Uterus (tissue), 3 donors: ENCODE measurements at regions not wholly inside any gene's neighbourhood (a gene's known extent, or its start where the extent isn't known, plus 50 kb on each side); places are given as distances from the start of the nearest gene placed in this dataset.
"Not testable (repeated sequence)": the region's sequence is repeated elsewhere in the genome, so short reads cannot be mapped to it uniquely, and the experiment has no call there.

Experiments
- DNase-seq, 2 donors: peaks; one replicate each; pipeline ENCODE4 v3.0.0-alpha.2; 2019 to 2020
- H3K27ac ChIP-seq, 2 donors: fragments of 200-600 bp; sonication (generic); 1 replicate in 1 of 2; 2 replicates in 1 of 2; pipeline ENCODE4 v1.5.1; 2016 to 2018
- H3K27me3 ChIP-seq, 2 donors: fragments of 200-600 bp; sonication (generic); one replicate each; pipeline ENCODE4 v1.5.1; 2018 to 2019; ENCODE audit warnings: control low read depth in 1 of 2
- H3K36me3 ChIP-seq, 2 donors: fragments of 200-600 bp; sonication (generic); one replicate each; pipeline ENCODE4 v1.5.1; 2019; ENCODE audit warnings: control low read depth in 1 of 2
- H3K4me1 ChIP-seq, 2 donors: fragments of 200-600 bp; sonication (generic); one replicate each; pipeline ENCODE4 v1.5.1; 2018 to 2019; ENCODE audit warnings: control low read depth in 1 of 2
- H3K4me3 ChIP-seq, 2 donors: fragments of 200-600 bp; sonication (generic); 1 replicate in 1 of 2; 2 replicates in 1 of 2; pipeline ENCODE4 v1.5.1; 2018 to 2019; ENCODE audit warnings: mild to moderate bottlenecking in 1 of 2
- H3K9me3 ChIP-seq, 2 donors: fragments of 200-600 bp; sonication (generic); one replicate each; pipeline ENCODE4 v1.5.1; 2019; ENCODE audit warnings: control low read depth in 1 of 2
- POLR2A ChIP-seq, 2 donors: fragments of 450-650 bp; IDR thresholded peaks; one replicate each; pipeline ENCODE4 v1.6.1; 2016; ENCODE audit warnings: antibody characterized with exemption in 2 of 2, mild to moderate bottlenecking in 1 of 2, moderate library complexity in 1 of 2
- intact Hi-C: fragments of 100-400 bp; cut with DNase I; formaldehyde crosslinking; loops from one replicate; pipeline ENCODE4 v1.15.1; 2023; ENCODE audit warnings: low total_unique reads
- TF ChIP-seq, protein P1 (sequence below), 4 experiments: fragments of 200-600 bp in 2 of 4; fragments of 450-650 bp in 2 of 4; sonication (generic) in 2 of 4; IDR thresholded peaks; one replicate each; pipeline ENCODE4 v1.5.1; 2016 to 2019; ENCODE audit warnings: antibody characterized with exemption in 4 of 4, mild to moderate bottlenecking in 2 of 4, moderate library complexity in 1 of 4
- donor health status: DM: yes; HTN: yes; CAD: no.

GRCh38 chr5:103690676-103691075, 128.1 kb upstream of the NUDT12 start:
- Histone ChIP-seq H3K9me3 (no peaks in the 10 kb centered on the region), H3K27ac (no peak overlapping the region), H3K36me3 (no peaks in the 10 kb centered on the region), H3K4me1 (no peaks in the 10 kb centered on the region), H3K4me3 (no peak overlapping the region), H3K27me3 (no peaks in the 10 kb centered on the region)
- no peak for DNase-seq
- intact Hi-C loops: no loop called here
- TF ChIP-seq POLR2A (IDR thresholded peaks at IDR 0.05): no peak
- TF ChIP-seq, protein P1, sequence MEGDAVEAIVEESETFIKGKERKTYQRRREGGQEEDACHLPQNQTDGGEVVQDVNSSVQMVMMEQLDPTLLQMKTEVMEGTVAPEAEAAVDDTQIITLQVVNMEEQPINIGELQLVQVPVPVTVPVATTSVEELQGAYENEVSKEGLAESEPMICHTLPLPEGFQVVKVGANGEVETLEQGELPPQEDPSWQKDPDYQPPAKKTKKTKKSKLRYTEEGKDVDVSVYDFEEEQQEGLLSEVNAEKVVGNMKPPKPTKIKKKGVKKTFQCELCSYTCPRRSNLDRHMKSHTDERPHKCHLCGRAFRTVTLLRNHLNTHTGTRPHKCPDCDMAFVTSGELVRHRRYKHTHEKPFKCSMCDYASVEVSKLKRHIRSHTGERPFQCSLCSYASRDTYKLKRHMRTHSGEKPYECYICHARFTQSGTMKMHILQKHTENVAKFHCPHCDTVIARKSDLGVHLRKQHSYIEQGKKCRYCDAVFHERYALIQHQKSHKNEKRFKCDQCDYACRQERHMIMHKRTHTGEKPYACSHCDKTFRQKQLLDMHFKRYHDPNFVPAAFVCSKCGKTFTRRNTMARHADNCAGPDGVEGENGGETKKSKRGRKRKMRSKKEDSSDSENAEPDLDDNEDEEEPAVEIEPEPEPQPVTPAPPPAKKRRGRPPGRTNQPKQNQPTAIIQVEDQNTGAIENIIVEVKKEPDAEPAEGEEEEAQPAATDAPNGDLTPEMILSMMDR (IDR thresholded peaks at IDR 0.05): no peak

DNA sequence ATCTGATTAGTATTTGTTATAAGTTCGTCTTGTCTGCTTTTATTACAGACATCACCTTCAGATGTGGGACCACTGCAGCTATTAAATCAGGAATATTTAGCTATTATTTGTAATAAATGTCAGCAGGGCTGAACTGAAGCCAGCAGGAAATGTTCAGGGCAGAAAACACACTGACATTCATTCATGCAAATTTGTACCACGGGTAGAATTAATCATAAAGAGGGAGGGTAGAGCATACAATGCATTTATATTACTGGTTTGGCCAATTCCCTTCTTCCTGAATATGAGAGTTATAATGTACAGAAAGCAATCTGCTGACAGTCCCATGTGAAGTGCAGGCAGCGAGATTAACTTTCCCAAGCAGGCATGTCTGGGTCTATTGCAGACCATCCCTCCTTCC, 117.3 kb upstream of the NUDT12 start:
- H3K9me3 ChIP-seq: no peaks in the 10 kb centered on the region
- H3K27me3 ChIP-seq: no peaks in the 10 kb centered on the region
- intact Hi-C loops: no loop called here
- H3K4me1 ChIP-seq: no peaks in the 10 kb centered on the region
- H3K4me3 ChIP-seq: no peak overlapping the region
- H3K27ac ChIP-seq: no peak overlapping the region
- no peak for DNase-seq
- no peak for TF ChIP-seq POLR2A (IDR thresholded peaks at IDR 0.05)
- TF ChIP-seq, protein P1 (IDR thresholded peaks at IDR 0.05): no peak
- H3K36me3 ChIP-seq: no peaks in the 10 kb centered on the region

DNA sequence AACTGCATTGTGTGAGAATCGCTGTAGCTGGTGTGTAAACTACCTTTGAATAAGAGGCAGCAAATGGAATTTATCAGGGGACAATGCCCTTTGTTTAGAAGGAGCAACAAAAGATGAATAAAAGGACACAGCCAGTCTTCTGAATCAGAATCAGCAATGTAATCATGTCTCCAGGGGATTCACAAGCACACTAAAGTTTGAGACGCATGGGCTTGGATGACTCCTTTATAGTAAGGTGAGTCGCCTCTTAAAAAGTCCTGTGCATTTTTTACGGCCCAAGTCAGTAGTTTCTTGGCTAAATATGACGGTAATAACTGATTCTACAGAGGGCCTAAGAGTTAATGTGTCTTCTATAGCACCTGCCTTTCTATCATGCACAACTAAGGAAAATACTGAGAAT, 113.6 kb upstream of the NUDT12 start:
- intact Hi-C loops, H3K27me3 ChIP-seq, H3K27ac ChIP-seq, H3K4me1 ChIP-seq, H3K4me3 ChIP-seq, H3K9me3 ChIP-seq, DNase-seq, H3K36me3 ChIP-seq: not testable (repeated sequence)

- TF ChIP-seq POLR2A (IDR thresholded peaks at IDR 0.05): no peak
- TF ChIP-seq, protein P1 (IDR thresholded peaks at IDR 0.05): no peak
Observed at GRCh38 chr5:103674739-103675138, 112.2 kb upstream of the NUDT12 start.

DNA sequence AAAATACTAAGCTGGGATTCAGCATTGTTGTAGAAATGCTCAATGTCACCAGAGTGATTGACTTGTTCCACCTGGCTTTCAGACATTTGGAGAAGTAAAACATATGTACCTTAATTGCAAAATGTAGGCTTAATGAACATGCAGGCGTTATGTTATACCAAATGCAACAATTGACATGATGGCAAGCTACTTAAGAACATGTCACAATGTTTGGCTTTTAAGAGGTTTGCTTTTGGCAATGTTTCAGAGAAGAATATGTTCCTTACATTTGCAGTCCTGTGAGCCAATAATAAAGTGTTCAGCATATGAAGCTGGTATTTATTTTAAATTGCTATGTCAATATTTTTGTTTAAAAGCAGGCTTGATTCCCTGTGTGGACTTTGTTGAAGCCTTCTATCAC, 111.7 kb upstream of the NUDT12 start:
- TF ChIP-seq, protein P1 (IDR thresholded peaks at IDR 0.05): no peak
- no peak for TF ChIP-seq POLR2A (IDR thresholded peaks at IDR 0.05)
- Histone ChIP-seq H3K4me1 (no peaks in the 10 kb centered on the region), H3K9me3 (no peaks in the 10 kb centered on the region), H3K27me3 (no peaks in the 10 kb centered on the region), H3K36me3 (peaks cover 0 to 3% of the 10 kb centered on the region in 2 donors), H3K27ac (no peak overlapping the region), H3K4me3 (no peak overlapping the region)
- no peak for DNase-seq
- intact Hi-C loops: no loop called here

More at GRCh38 chr5:103674739-103675138, 112.2 kb upstream of the NUDT12 start:
- peaks cover 0 to 3% of the 10 kb centered on the region in 2 donors for H3K36me3 ChIP-seq
- no peak overlapping the region for H3K4me3 ChIP-seq
- intact Hi-C loops: no loop called here
- DNase-seq: no peak
- no peaks in the 10 kb centered on the region for H3K27me3 ChIP-seq
- no peaks in the 10 kb centered on the region for H3K4me1 ChIP-seq
- H3K27ac ChIP-seq: no peak overlapping the region
- H3K9me3 ChIP-seq: no peaks in the 10 kb centered on the region

DNA sequence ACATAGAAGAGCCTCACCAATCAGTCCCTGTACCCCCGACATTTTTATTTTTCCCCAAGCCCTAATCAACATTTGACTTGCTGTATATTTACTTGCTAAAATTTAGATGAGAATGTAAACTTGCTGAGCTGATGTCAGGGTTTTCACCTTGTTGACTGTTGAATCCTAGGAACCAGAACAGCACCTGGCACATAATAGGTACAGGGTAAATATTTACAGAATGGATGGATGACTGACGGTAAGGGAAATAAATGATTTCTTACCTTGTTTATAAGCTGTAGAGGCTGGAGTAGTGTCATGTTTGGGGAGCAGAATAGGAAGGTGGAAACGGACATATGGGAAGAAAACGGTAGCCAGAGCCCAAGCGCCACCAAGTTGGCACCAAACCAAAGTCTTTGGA, 107.0 kb upstream of the NUDT12 start:
- H3K36me3 ChIP-seq: peaks cover 0 to 3% of the 10 kb centered on the region in 2 donors
- no peak for DNase-seq
- no peaks in the 10 kb centered on the region for H3K4me1 ChIP-seq
- TF ChIP-seq, protein P1 (IDR thresholded peaks at IDR 0.05): no peak
- no peak for TF ChIP-seq POLR2A (IDR thresholded peaks at IDR 0.05)
- intact Hi-C loops: no loop called here
- no peak overlapping the region for H3K27ac ChIP-seq
- H3K4me3 ChIP-seq: no peak overlapping the region
- no peaks in the 10 kb centered on the region for H3K9me3 ChIP-seq
- H3K27me3 ChIP-seq: no peaks in the 10 kb centered on the region
